ENCODE measurements at regions not wholly inside any gene's neighbourhood (a gene's known extent, or its start where the extent isn't known, plus 50 kb on each side); places are given as distances from the start of the nearest gene placed in this dataset.
"Not testable (repeated sequence)": the region's sequence is repeated elsewhere in the genome, so short reads cannot be mapped to it uniquely, and the experiment has no call there.

- no peak overlapping the region for H3K27ac ChIP-seq (ENCODE audit: extremely low read depth, low read depth, low read length)
- no peak overlapping the region for H3K4me3 ChIP-seq (ENCODE audit: low read depth, low read length)
- no peaks in the 10 kb centered on the region for H3K4me1 ChIP-seq (ENCODE audit: control insufficient read depth, insufficient read depth, low read length)
- no peaks in the 10 kb centered on the region for H3K9me3 ChIP-seq (ENCODE audit: control insufficient read depth, insufficient read depth, low read depth, low read length)
- ChIA-PET CTCF (no interaction called here), POLR2A (no interaction called here)
- TF ChIP-seq FEZF1 (tag by site-specific recombination; IDR thresholded peaks at IDR 0.05) (no peak), BCL11B (tag by site-specific recombination; IDR thresholded peaks at IDR 0.05; ENCODE audit: low read depth) (no peak), ZNF433 (tag by site-specific recombination; IDR thresholded peaks at IDR 0.05; ENCODE audit: low read depth) (no peak), REPIN1 (tag by site-specific recombination; IDR thresholded peaks at IDR 0.05; ENCODE audit: low read depth) (no peak), ZNF596 (tag by site-specific recombination; IDR thresholded peaks at IDR 0.05) (no peak), ZNF426 (tag by site-specific recombination; IDR thresholded peaks at IDR 0.05) (no peak), PRDM10 (tag by site-specific recombination; IDR thresholded peaks at IDR 0.05) (no peak), ZNF544 (tag by site-specific recombination; IDR thresholded peaks at IDR 0.05) (no peak), ZFHX2 (tag by site-specific recombination; conservative IDR thresholded peaks at IDR 0.05) (no peak), ZNF184 (tag by site-specific recombination; IDR thresholded peaks at IDR 0.05) (no peak), ZNF18 (tag by site-specific recombination; IDR thresholded peaks at IDR 0.05) (no peak), ZNF354C (tag by site-specific recombination; IDR thresholded peaks at IDR 0.05; ENCODE audit: borderline replicate concordance, low read depth) (no peak), ZNF398 (tag by site-specific recombination; IDR thresholded peaks at IDR 0.05) (no peak), ZSCAN5A (tag by site-specific recombination; IDR thresholded peaks at IDR 0.05) (no peak)
- no peaks in the 10 kb centered on the region for H3K36me3 ChIP-seq (ENCODE audit: control insufficient read depth in 2 of 2, insufficient read depth in 1 of 2, low read length in 2 of 2)
Measured at GRCh38 chr12:47337581-47337980, 257.8 kb upstream of the AMIGO2 start.

GRCh38 chr12:47333271-47333858, 253.6 kb upstream of the AMIGO2 start:
- H3K27ac ChIP-seq (ENCODE audit: extremely low read depth, low read depth, low read length); H3K4me3 ChIP-seq (ENCODE audit: low read depth, low read length); CTCF ChIA-PET; H3K9me3 ChIP-seq (ENCODE audit: control insufficient read depth, insufficient read depth, low read depth, low read length); H3K36me3 ChIP-seq (ENCODE audit: control insufficient read depth in 2 of 2, insufficient read depth in 1 of 2, low read length in 2 of 2); POLR2A ChIA-PET; H3K4me1 ChIP-seq (ENCODE audit: control insufficient read depth, insufficient read depth, low read length): not testable (repeated sequence)
